ENCODE measurements at regions not wholly inside any gene's neighbourhood (a gene's known extent, or its start where the extent isn't known, plus 50 kb on each side); places are given as distances from the start of the nearest gene placed in this dataset.

DNA sequence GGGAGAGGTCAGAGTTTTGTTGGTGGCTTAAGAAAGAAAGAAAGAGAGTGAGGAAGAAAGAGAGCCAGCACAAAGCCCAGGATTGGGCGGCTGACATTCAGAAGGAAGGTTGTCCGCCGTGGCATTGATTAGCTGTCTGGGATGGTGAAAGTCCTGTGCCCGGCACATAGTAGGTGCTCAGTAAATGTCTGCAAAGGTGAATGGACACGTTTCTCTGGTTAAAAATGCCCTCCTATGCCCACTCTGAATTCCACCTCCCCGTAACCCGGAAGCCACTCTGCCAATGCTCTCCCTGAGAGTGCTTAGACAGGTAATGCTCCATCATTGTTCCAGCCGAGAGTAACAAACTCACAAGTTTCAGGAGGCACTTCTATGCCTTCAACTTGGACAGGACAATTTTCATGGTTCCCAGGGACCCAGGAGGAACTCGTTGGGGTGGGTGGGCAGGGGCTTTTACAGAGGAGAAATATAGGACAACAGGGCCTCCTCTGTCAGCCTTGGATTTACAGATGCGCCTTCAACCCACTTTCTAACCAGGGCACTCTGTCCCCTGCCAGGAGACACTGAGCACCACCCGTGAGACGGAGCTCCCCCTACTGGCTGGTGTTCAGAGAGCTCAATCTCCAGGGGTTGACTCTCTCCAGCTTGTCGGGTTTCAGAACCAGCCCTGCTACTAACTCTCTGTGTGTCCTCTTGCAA is 411.5 kb upstream of the ZMIZ1 start:
- TF ChIP-seq, protein P1, sequence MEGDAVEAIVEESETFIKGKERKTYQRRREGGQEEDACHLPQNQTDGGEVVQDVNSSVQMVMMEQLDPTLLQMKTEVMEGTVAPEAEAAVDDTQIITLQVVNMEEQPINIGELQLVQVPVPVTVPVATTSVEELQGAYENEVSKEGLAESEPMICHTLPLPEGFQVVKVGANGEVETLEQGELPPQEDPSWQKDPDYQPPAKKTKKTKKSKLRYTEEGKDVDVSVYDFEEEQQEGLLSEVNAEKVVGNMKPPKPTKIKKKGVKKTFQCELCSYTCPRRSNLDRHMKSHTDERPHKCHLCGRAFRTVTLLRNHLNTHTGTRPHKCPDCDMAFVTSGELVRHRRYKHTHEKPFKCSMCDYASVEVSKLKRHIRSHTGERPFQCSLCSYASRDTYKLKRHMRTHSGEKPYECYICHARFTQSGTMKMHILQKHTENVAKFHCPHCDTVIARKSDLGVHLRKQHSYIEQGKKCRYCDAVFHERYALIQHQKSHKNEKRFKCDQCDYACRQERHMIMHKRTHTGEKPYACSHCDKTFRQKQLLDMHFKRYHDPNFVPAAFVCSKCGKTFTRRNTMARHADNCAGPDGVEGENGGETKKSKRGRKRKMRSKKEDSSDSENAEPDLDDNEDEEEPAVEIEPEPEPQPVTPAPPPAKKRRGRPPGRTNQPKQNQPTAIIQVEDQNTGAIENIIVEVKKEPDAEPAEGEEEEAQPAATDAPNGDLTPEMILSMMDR (IDR thresholded peaks at IDR 0.05; ENCODE audit: insufficient read depth, low read depth, low read length, missing control alignments): peak; percentile 85
- DNase-seq (ENCODE audit: low read depth): peak; percentile 64
- H3K4me3 ChIP-seq (ENCODE audit: low read depth, low read length): no peak overlapping the region

DNA sequence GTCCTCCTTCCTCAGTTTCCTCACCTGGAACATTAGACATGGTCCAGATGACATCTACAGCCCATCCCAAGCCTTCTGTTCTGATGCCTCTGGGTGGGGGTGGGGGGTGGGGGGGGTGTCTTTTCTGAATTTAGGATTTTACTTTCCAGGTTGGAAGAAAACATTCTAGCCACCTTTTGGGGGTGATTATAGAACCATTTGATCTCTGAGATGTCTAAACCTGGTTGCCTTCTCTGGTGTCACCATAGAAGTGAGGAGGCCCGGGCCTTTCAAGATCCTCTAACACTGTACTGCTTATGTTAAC is 411.0 kb upstream of the ZMIZ1 start:
- TF ChIP-seq, protein P1 (IDR thresholded peaks at IDR 0.05; ENCODE audit: insufficient read depth, low read depth, low read length, missing control alignments): no peak
- no peak for DNase-seq (ENCODE audit: low read depth)
- H3K4me3 ChIP-seq (ENCODE audit: low read depth, low read length): no peak overlapping the region

DNA sequence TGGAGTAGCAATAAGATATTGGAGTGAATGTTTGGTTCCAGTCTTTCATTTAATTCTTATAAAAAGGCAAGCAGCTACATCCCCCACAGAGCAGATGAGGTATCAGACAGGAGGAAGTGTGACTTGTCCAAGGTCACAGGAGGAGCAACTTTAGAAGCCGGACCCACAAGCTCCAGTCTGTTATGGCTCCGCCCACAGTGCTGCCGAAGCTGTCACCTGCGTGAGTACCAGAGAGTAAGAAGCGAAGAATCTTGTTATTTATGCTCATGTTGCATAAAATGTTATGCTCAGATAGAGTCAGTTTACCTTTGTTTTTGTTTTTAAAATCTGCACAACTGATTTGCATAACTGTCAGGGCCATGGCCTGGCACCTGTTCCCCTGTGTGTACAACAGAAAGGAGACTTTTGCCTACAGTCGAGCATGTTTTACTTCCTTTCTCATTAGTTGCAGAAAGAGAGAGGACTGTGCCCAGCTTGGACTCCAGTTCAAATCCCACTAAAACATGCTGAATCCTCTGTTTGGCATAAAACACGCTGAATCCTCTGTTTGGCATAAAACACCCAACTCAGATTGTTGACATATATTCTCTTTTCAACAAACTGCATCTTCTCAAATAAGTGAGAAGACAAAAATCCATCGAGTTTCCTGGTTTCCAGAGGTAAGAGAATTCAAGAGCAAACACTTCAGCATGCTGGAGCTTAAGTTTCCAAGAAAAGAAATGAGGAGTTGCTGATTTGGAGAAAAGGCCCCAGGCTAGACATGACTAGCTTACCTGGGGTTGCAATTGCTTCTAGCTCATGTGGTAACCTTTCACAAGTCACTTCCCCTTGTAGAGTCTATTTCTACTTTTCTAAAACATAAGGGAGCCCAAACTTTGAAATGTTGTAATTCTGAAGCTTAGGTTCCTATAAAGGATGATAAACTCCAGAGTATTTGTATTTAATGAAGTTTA is 409.8 kb upstream of the ZMIZ1 start:
- TF ChIP-seq, protein P1 (IDR thresholded peaks at IDR 0.05; ENCODE audit: insufficient read depth, low read depth, low read length, missing control alignments): no peak
- peak; percentile 48 for DNase-seq (ENCODE audit: low read depth)
- no peak overlapping the region for H3K4me3 ChIP-seq (ENCODE audit: low read depth, low read length)

DNA sequence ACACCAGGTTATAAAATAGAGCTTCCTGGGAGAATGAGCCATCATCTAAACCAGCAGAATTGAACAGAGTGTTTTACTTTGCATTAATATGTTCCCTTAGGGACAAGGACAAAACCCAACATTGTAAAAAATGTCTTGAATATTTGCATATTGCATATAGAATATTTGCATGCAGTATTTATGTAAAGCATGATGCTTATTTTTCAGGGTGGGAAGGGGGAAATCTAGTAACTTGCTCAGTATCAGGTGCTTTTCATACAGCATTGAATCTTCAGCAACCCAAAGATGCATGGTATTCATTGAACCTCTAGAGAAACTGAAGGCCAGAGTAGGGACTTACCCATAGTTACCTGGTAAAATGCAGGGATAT is 409.2 kb upstream of the ZMIZ1 start:
- TF ChIP-seq, protein P1 (IDR thresholded peaks at IDR 0.05; ENCODE audit: insufficient read depth, low read depth, low read length, missing control alignments): no peak
- no peak overlapping the region for H3K4me3 ChIP-seq (ENCODE audit: low read depth, low read length)
- DNase-seq (ENCODE audit: low read depth): no peak

DNA sequence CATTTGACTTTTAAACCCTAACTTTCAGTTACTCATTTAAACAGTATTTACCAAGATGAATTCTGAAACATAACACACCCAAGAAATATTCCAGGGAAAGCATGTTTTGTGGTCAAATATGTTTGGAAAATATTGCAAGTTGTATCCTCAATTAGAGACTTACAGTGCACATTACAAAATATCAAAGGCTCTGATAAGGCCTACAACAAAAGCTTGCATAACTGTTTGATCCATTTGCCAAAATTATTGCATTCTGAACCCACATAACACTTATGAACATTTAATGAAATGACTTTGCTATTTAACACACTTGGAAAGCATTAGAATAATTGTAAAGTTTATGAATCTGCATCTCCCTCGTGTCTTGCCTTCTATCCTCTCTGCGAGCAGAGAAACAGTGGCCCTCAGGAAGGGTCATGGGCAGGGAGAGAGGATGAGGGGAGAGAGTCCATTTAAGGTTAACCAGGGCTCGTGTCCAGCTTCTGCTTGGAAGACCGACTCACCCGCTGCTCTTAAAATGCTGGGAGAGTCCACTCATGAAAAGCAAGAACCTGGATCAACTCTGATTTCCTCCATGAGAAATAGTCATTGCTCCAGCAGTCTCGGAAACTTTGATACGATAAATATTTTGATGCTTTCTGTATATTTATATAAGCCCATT is 408.2 kb upstream of the ZMIZ1 start:
- TF ChIP-seq, protein P1 (IDR thresholded peaks at IDR 0.05; ENCODE audit: insufficient read depth, low read depth, low read length, missing control alignments): no peak
- H3K4me3 ChIP-seq (ENCODE audit: low read depth, low read length): no peak overlapping the region
- DNase-seq (ENCODE audit: low read depth): no peak

DNA sequence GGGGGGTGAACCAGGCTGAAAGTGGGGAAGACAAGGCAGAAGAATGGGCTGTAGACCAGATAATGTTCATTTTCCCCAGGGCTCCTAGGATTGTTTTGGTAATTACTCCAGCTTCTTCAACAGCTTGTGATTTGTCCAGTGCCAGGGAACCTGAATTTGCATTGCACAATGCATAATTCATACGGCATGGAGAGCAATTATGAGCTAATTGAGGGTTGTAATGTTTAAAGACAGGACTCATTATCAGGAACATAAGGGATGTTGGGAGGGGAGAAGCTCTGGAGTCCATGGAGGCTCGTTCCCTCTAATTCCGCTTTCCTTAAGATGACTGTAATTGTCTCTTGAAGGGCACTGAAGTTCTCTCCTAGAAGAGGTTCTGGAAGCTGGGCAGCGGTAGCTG is 405.0 kb upstream of the ZMIZ1 start:
- no peak for DNase-seq (ENCODE audit: low read depth)
- TF ChIP-seq, protein P1 (IDR thresholded peaks at IDR 0.05; ENCODE audit: insufficient read depth, low read depth, low read length, missing control alignments): no peak
- H3K4me3 ChIP-seq (ENCODE audit: low read depth, low read length): no peak overlapping the region

Data from GM12865 (cell line).